ENCODE measurements at regions not wholly inside any gene's neighbourhood (a gene's known extent, or its start where the extent isn't known, plus 50 kb on each side); places are given as distances from the start of the nearest gene placed in this dataset.

DNA sequence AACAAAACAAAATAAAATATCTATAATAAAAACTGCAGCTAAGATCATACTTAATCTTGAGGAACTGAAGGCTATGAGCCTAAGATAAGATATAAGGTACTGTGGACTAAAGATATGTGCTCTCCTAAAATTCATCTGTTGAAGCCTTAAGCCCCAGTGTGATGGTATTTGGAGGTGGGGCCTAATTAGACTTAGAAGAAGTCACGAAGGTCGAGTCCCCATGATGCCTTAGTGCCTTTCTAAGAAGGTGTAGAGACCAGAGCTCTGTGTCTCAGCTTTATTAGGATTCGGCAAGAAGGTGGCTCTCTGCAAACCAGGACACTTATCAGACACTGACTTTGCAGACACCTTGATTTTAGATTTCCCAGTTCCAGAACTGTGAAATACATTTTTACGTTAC lies 622.0 kb upstream of the BRINP3 start:
- TF ChIP-seq, protein P1, sequence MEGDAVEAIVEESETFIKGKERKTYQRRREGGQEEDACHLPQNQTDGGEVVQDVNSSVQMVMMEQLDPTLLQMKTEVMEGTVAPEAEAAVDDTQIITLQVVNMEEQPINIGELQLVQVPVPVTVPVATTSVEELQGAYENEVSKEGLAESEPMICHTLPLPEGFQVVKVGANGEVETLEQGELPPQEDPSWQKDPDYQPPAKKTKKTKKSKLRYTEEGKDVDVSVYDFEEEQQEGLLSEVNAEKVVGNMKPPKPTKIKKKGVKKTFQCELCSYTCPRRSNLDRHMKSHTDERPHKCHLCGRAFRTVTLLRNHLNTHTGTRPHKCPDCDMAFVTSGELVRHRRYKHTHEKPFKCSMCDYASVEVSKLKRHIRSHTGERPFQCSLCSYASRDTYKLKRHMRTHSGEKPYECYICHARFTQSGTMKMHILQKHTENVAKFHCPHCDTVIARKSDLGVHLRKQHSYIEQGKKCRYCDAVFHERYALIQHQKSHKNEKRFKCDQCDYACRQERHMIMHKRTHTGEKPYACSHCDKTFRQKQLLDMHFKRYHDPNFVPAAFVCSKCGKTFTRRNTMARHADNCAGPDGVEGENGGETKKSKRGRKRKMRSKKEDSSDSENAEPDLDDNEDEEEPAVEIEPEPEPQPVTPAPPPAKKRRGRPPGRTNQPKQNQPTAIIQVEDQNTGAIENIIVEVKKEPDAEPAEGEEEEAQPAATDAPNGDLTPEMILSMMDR (IDR thresholded peaks at IDR 0.05), result no peak
- Histone ChIP-seq H3K4me1 (ENCODE audit: control insufficient read depth in 1 of 2, low read depth in 2 of 2) (no peaks in the 10 kb centered on the region), H3K4me3 (no peak overlapping the region), H3K36me3 (no peaks in the 10 kb centered on the region), H3K9me3 (no peaks in the 10 kb centered on the region), H3K27me3 (replicated peaks; ENCODE audit: insufficient read depth) (no peaks in the 10 kb centered on the region), H3K27ac (no peak overlapping the region)
- no peak for DNase-seq (ENCODE audit: low spot score)
- no peak for ATAC-seq (ENCODE audit: insufficient number of reproducible peaks, low FRiP score, low read depth)

DNA sequence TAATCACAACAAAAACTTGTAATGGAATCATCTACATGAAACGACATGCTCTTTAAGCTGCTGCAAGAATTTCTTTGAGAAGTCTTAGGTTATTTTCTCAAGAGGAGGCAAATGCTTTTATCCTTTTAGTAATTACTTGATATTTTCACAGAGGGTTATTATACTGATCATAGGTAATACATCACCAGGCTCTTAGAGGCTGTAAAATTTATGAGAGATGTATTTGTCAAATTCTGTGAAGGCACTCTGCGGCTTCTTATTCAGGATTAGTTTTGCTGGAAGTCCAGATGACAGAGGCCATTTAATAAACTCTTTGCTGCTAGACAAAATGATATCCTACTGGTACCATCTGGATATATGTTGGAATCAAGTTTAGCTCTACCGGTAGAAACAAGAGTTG lies 624.3 kb upstream of the BRINP3 start:
- DNase-seq (ENCODE audit: low spot score), result no peak
- TF ChIP-seq, protein P1 (IDR thresholded peaks at IDR 0.05), result no peak
- no peaks in the 10 kb centered on the region for H3K27me3 ChIP-seq (replicated peaks; ENCODE audit: insufficient read depth)

DNA sequence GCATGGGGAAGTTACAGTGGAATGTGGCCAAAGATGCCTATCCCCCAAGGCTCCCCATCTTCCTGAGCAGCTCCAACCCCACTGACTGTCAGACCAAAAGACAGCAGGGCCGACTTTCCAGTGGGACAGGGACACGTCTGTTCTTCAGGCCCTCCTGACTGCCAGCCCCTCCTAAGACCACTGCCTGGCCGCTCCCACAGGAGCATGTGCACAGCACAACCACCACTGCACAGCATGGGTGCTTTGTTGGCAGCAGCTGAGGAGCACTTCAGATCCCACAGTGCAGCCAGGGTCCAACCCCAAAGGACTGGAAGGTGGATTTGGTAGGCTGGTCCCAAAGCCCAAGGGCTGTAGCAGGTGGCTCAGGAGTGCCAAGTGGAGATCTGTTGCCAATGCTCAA lies 648.3 kb upstream of the BRINP3 start:
- TF ChIP-seq, protein P1 (IDR thresholded peaks at IDR 0.05), result no peak
- Histone ChIP-seq H3K27ac (no peak overlapping the region), H3K4me1 (ENCODE audit: control insufficient read depth in 1 of 2, low read depth in 2 of 2) (no peaks in the 10 kb centered on the region), H3K27me3 (replicated peaks; ENCODE audit: insufficient read depth) (no peaks in the 10 kb centered on the region), H3K36me3 (no peaks in the 10 kb centered on the region), H3K9me3 (no peaks in the 10 kb centered on the region), H3K4me3 (no peak overlapping the region)
- no peak for DNase-seq (ENCODE audit: low spot score)
- no peak for ATAC-seq (ENCODE audit: insufficient number of reproducible peaks, low FRiP score, low read depth)

More for the DNA sequence above, 624.3 kb upstream of the BRINP3 start:
- no peak overlapping the region for H3K4me3 ChIP-seq
- no peaks in the 10 kb centered on the region for H3K4me1 ChIP-seq (ENCODE audit: control insufficient read depth in 1 of 2, low read depth in 2 of 2)
- ATAC-seq (ENCODE audit: insufficient number of reproducible peaks, low FRiP score, low read depth), result no peak
- no peaks in the 10 kb centered on the region for H3K9me3 ChIP-seq
- H3K36me3 ChIP-seq, result no peaks in the 10 kb centered on the region
- no peak overlapping the region for H3K27ac ChIP-seq

DNA sequence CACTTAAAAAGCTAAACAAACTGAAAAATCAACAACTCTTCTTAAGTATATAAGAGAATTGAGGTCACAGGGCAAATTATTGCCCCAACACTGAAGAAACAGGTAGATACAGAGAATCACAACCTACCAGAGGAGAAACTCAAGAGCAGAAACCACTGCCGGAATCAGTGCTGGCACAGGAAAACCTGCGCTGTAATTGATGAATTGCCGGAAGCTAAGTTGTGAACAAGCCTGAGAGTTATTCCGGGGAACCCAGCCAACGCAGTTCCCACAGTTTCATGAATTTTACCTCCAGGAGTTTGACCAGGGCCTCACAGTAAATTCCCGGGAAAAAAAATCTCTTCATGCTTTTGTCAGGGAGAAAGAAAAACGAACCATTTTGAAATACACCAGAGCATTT lies 657.1 kb upstream of the BRINP3 start:
- Histone ChIP-seq H3K27me3 (replicated peaks; ENCODE audit: insufficient read depth) (no peaks in the 10 kb centered on the region), H3K4me3 (no peak overlapping the region), H3K9me3 (no peaks in the 10 kb centered on the region), H3K4me1 (ENCODE audit: control insufficient read depth in 1 of 2, low read depth in 2 of 2) (no peaks in the 10 kb centered on the region), H3K27ac (no peak overlapping the region), H3K36me3 (no peaks in the 10 kb centered on the region)
- ATAC-seq (ENCODE audit: insufficient number of reproducible peaks, low FRiP score, low read depth) (no peak), DNase-seq (ENCODE audit: low spot score) (no peak)
- TF ChIP-seq, protein P1 (IDR thresholded peaks at IDR 0.05), result no peak

DNA sequence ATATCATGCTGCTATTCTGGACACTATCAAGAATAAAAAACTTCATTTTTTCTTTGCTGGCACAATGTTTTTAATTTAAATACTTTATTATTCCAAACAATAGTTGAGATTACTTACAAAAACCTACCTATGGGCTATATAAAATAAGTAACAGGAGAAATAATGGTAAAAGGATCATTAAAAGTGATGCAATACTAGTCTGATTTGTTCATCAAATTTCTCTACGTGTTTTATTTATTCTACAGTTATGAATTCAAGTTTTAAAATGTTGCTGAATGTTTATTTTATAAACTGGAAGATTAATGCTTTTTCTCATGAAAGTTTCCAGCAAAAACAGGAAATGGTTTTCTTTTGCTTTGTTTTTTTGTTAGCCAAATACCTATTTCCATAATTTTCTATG lies 662.4 kb upstream of the BRINP3 start:
- Histone ChIP-seq H3K36me3 (no peaks in the 10 kb centered on the region), H3K27me3 (replicated peaks; ENCODE audit: insufficient read depth) (no peaks in the 10 kb centered on the region), H3K27ac (no peak overlapping the region), H3K4me1 (ENCODE audit: control insufficient read depth in 1 of 2, low read depth in 2 of 2) (no peaks in the 10 kb centered on the region), H3K9me3 (no peaks in the 10 kb centered on the region), H3K4me3 (no peak overlapping the region)
- TF ChIP-seq, protein P1 (IDR thresholded peaks at IDR 0.05), result no peak
- no peak for DNase-seq (ENCODE audit: low spot score)
- no peak for ATAC-seq (ENCODE audit: insufficient number of reproducible peaks, low FRiP score, low read depth)
